Left kidney (tissue), 1 donor: ENCODE measurements at regions not wholly inside any gene's neighbourhood (a gene's known extent, or its start where the extent isn't known, plus 50 kb on each side); places are given as distances from the start of the nearest gene placed in this dataset.
A peak's percentile ranks its signal among the peaks of the same experiment; 100 is the strongest.
"Not testable (repeated sequence)": the region's sequence is repeated elsewhere in the genome, so short reads cannot be mapped to it uniquely, and the experiment has no call there.

Source experiments
- DNase-seq: peaks from one replicate; pipeline ENCODE4 v3.0.0-alpha.2; 2013

DNA sequence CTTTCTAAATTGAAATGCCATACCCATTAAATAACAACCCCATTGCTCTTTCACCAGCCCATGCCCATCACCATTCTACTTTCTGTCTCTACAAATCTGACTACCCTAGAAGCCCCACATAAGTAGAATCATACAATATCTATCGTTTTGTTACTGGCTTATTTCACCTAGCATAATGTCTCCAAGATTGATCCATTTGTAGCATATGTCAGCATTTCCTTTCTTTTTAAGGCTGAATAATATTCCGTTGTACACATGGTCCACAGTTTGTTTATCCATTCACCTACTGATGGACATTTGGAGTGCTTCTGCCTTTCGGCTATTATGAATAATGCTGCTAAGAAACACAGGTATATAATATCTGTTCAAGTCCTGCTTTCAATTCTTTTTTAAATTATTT lies 393.1 kb upstream of the SOX9 start:
- DNase-seq = no peak

DNA sequence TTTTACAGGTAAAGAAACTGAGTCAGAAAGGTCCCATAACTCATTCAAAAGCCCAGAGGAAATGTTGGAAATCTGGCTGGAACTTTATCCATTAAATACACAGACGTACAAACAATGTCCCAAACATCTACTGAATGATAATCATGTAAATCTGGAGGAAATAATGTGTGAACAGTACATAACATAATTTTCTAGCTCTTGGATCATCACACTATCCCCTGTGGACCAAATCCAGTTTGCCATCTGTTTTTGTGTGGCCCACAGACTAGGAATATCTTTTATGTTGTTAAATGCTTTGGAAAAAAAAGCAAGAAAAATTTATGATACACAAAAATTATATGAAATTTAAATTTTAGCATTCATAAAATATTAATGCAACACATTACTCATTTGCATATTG lies 389.9 kb upstream of the SOX9 start:
- no peak for DNase-seq

DNA sequence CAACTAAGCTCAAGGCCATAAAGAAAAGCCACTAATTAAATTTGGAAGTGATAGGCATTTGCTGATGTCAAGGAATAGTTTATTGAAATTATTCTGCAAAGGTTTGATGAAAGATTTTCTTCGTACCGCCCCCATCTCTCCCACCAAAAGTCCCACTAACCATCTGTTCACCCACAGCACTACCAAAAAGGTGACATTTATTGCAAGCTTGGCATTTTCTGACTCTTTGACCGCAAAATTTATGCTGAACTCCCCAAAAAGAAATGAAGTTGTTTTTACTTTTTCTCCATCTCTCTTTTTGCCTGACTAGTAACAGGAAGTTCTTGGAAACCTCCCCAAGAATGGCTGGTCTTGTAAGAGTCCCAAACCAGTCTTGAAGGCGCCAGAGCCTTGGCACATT lies 384.9 kb upstream of the SOX9 start:
- DNase-seq = no peak

DNA sequence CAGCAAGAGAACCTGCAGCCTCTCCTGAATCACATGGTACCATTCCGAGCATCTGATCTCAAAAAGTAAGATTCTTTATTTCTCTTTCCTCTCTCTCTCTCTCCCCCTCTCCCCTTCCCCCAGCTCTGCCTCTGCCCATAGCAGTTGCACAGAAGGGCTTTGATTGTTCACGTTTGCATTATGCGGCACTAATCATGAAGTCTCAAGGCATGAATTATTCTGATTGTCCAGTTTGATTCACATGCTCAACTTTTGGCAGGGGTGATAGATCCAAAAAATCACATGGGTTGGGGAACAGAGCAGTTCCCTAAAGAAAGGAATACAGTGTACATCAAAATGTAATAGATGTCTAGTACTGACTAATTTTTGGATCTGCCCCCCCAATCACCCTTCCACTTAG lies 380.0 kb upstream of the SOX9 start:
- DNase-seq = no peak

DNA sequence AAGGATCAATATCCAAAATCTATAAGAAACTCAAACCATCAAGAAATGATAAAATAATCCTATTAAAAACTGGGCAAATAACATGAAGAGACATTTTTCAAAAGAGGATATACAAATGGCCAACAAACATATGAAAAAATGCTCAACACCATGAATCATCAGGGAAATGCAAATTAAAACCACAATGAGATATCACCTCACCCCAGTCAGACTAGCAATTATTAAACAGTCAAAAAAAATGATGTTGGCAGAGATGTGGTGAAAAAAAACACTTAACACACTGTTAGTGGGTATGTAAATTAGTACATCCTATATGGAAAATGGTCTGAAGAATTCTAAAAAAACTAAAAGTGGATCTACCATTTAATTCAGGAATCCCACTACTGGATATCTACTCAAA lies 379.0 kb upstream of the SOX9 start:
- DNase-seq = no peak

DNA sequence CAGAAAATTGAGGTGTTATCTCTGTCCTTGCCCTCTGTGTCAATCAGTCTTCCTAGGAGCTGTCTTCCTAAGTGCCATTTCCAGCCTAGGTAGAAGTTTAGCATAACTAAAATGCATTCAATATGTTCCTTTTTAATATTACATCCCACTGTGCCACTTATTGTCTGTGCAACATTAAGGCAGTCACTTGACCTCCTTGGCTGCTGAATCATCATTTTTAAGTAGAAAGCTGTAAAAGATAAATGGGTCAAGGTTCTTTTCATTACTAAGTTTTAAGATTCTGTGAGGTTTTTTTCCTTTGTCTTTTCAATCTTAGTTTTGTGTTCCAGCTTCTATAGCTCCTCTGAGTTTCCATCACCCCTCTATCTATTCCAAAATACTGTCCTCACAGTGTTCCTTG lies 371.9 kb upstream of the SOX9 start:
- no peak for DNase-seq

DNA sequence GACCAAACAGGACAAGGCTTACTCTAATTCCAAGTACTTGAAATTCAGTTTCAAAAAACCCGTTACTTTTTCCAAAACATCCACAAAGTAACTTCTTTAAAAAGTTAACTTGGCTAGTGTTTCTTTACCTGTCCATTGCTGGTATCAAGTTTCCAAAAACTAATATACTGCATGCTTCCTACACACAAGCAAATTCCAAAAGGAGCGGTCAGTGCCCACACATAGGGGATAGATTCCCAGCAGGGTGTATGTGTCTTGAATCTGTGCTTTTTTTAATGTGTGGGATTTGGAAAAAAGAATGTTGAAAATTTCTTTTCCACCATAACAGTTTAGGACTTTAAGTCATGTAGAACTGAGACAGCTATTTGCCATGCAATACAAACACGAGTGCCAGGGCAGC lies 367.8 kb upstream of the SOX9 start:
- DNase-seq = no peak

DNA sequence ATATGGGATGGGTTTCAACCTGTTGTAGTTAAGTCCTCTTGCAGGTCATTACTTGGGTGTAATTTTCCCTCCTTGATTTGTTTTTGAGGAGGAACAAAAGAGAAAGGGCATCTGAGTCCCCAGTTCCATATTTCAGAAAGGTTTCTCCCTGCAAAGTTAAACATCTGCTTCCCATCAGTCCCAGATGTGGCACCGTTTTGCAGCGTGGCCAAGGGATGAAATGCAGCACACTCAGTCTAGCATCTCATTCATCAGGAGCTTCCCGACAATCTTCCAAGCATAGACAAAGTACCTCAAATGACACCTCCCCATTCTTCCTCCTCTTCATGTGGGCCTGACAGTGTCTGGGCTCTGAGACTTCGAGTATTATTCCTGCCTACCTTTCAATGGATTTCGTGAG lies 363.7 kb upstream of the SOX9 start:
- DNase-seq = no peak

DNA sequence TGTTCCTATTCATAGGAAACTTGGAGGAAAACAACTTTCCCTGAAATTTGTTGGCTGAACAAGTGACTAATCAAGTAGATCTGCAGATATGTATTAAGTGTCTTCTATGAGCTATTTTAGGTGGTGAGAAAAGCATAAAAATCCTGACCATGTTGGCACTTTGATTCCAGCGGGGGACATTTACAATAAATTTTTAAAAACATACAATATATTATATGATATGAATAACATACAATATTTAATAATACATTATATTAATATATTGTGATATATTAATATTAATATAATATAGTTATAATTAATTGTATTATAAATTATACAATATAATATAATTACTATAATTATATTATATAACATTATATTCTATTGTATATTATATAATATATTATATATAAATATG lies 362.9 kb upstream of the SOX9 start:
- DNase-seq = no peak

DNA sequence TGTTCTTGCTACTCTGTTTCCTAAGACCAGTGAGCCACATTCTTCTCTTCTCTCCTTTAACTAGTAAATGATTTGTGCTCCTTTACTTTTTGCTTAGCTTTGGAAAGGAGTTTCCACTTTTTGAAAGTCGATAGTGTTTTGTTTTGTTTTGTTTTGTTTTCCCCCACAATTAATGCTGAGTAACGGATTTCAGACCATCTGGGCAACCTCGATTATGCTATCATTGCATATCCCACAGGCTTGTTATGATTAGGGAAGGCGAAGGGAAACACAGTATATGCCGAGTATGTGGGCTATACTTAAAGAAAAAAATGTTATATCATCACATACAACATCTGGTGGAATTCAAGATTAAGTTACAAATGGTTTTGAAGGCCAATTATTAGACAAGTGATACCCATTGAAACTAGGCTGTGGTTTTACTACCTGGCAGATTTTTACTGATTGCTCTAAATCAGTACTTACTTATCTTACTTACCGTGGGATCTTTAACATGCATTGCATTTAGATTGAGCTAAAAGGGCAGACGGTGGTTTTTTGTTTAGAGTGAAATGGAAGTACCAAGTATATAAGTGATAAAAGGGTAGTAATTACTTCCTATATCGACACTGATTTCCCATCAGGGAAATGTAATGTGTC lies 361.3 kb upstream of the SOX9 start:
- DNase-seq = no peak

DNA sequence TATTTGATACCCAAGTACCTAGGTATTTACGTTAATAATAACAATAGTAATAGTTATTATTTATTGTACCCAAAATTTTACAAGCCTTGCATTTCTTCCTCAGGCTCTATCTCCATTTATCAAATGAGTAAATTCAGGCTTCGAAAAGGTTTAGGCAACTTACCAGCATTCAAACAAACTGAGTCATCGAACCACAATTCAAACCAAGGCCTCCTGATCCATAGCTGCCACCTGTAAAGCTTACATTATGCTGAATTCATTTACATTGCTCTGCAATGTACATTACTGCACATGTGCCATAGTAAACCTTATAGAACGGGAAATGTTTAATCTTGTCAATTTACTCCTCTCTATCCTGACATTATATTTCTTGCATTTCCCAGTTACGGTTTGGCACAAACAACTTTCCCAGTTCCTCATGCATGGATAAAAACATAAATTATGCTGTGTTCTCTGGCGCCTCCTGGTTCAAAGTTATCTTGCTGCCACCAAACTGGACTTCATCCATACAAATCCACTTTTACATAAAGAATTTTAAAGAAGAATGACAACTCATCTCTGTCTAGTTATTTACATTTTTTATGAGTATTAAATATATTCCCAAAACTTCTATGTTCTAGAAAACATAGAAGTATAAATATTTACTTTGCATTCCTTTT lies 360.6 kb upstream of the SOX9 start:
- no peak for DNase-seq

DNA sequence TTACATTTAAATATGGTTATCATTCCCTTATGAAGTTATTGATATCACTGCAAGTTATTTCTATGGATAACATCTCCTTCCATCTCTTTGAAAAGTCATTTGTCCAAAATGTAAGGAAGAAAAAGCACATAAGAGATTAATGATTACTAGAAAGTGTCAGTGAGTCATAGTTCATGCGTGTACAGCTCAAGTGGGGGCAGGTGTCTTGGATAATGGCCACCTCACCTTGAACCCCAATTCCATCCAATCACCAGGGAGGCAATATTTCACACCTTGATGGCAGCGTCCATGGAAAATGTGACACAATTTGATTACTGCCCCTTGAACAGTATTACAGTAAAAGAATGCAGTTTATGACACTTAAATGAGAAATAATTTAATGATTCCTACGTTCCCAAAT lies 358.3 kb upstream of the SOX9 start:
- DNase-seq = no peak

DNA sequence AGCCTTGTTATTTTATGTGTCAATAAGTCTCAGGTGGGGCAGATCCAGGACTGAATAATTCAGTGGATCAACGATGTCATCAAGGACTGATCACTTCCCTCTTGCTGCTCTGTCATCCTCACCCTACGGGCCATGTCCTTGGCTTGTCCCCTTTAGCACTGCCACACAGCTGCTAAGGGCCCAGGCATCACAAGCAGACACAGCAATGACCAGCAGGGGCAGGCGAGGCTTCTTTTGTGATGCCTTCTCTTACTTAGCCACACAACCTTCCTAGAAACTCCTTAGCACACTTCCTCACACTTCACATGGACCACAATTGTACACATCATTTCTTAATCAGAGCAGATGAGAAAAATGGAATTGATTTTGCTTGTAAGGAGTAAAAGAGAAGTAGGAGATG lies 356.3 kb upstream of the SOX9 start:
- DNase-seq = no peak

DNA sequence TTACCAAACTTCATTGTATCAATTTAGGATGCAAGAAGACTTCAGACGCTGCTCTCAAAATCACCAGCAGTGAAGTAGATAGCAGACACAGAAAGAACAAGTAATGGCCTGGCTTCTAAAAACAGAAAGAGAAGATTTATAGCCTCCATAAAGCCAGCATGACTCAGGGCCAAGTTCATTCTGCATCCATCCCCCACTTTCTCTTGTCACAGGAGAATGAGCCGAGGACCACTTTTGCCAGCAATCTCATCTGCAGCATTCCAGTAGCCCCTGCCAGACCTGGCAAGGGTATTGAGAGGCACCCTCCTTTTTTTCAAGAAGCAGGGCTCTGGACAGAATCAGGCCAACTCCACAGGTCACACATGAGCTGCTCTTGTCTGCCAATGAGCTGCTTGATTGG lies 355.4 kb upstream of the SOX9 start:
- DNase-seq = peak; percentile 69

DNA sequence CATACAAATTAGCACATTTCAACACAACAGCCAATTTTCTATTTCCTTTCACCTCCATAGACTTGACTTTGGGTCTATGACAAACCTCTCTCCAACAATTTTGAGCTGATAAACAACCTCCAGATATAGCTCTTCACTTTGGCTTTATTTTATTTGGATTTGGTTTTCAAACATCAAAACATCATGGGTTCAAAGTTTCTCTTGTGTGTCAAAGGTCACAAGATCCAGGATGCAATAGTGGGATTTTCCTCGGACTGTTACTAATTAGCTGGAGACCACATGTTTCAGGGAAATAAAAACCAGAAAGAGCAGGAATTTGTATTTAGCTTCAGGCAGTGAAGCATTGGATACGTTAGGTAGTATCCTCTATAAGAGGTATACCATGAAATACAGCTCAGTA lies 351.0 kb upstream of the SOX9 start:
- no peak for DNase-seq

DNA sequence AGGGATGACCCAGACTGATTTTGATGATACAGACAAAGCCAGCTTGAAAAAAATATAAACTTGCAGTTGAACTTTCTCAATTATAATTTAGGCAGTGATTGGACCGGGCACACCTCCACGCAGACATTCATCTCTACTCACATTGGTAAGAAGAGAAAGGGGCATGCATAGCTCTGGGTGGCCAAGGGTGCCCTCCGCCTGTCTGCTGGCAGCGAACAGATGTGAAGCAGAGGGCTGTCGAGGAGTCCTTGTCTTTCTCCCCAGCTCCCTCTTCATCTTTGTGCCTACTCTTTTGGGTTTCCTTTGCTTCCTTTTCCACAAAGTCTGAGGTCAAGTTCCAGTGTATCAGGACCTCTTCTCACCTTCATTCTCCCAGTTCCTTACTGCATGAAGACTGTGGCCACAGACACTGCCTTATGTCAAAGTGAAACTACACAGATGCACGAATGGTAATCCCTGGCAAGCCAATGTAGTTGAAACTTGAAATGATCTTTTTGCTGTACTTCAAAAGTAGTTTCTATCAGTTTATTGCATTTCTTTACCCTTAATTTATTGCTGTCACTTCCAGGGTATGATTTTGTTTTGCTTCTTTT lies 343.7 kb upstream of the SOX9 start:
- no peak for DNase-seq

DNA sequence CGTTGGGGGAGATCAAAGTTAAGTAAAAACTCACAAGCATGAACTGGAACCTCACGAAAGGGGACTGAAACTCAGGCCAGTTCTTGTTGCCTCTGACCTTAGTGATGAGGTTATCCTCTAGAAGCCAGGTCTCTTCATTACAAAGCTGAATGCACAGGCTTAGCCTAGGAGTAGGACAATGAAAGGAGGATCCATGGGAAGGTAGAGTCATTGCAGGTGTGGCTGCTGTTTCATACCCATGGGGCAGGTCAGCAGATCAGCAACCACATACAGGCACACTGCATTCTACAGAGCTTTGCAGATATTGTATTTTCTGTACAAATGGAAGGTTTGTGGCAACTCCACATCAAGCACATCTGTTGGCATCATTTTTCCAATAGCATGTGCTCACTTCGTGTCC lies 341.3 kb upstream of the SOX9 start:
- DNase-seq = no peak

DNA sequence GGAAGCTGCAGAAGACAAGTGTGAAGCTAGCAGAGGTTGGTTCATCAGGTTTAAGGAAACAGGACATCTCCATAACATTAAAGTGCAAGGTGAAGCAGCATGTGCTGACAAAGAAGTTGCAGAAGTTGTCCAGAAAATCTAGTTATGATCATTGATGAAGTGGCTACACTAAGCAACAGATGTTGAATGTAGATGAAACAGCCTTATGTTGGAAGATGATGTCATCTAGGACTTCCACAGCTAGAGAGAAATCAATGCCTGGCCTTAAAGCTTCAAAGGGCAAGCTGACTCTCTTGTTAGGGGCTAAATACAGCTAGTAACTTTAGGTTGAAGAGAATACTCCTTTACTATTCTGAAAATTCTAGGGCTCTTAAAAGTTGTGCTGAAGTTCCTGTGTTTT lies 340.2 kb upstream of the SOX9 start:
- no peak for DNase-seq

DNA sequence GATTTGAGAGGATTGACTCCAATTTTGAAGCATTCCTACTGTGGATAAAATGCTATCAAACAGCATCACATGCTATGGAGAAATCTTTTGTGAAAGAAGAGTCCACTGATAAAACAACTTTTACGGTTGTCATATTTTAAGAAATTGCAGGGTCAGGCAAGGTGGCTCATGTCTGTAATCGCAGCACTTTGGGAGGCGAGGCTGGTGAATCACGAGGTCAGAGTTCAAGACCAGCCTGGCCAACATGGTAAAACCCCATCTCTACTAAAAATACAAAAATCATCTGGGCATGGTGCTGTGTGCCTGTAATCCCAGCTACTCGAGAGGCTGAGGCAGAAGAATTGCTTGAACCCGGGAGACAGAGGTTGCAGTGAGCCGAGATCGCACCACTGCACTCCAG lies 338.8 kb upstream of the SOX9 start:
- DNase-seq = not testable (repeated sequence)

DNA sequence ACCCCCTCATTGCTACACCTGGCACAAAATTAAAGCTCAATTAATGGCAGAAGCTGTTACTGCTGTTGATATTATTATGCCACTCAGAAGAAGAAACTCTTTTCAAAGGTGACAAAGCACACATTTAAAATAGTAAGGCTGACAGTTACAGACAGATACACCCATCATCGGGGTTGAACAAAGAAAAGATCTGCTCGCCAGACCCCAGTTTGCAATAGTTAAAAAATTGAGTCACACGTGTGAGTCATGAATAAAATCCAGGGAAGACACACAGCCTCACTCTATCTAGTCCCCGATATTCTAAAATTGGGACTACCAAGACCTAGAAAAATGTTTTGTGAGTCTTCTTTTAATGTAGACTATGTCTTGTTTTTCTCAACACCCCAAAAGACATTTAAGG lies 330.0 kb upstream of the SOX9 start:
- DNase-seq = no peak

DNA sequence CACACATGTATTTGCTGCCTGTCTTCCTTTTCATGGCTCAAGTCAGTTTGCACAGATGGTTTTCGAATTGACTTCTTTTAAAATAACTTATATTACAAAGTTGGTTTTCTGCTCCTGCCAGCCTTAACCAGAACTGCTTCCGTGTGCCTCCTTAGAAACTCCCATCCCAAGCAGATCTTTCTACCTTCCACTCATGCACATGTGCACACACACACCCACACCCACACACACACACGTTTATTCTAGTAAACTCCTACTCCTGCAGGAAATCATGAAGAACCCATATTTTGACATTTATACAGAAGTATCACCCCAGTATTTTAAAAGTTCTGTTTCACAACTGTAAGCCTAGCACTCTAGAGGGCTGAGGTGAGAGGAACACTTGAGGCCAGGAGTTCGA lies 329.5 kb upstream of the SOX9 start:
- DNase-seq = no peak

DNA sequence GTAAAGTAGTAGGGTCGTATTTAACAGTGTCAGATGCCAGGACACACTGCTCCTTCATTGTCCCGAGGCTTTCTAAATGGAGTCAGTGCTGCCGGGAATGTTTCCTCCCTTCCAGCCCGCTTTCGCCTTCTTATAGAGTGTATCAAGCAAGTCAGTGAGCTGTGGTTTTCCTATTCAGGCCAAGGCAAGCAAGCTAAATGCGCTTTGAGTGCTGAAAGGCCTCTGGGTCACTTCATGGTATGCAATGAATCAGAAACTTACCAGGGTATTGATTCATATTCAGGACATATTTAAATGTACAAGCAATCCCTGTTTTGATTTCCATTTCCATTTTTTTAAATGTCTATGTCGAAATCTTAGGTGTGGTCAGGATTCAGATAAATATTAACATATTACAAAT lies 327.9 kb upstream of the SOX9 start:
- no peak for DNase-seq

DNA sequence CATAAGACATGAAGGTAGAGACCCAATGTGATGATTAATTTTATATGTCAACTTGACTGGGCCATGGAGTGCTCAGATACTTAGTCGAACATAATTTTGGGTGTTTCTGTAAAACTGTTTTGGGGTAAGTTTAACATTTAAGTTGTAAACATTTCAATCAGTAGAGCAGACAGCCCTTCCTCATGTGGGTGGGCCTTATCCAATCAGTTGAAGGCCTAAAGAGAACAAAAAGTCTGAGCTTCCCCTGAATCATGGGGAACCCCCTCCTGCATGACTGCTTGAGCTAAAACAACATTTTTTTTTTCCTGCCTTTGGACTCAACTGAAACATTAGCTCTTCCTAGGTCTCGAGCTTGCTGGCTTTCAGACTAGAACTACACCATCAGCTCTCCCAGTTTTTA lies 327.3 kb upstream of the SOX9 start:
- no peak for DNase-seq

DNA sequence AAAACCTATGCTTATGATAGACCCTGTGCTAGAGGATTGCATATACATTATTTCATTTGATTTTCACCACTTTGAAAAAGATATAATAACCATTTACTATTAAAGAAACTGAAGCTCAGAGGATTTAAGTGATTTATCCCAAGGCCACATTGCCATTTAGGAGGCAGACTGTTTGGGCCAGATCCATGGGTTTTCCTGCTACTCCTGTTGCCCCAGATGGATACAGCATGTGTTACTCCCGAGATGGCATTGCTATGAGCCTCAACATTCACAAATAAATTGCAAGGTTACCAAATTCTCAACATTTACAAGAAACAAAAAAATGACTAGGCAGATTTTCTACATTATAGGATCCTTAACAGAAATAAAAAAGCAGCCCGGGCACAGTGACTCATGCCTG lies 322.1 kb upstream of the SOX9 start:
- DNase-seq = no peak
